Mucosa of stomach (tissue), 1 donor: ENCODE measurements at regions not wholly inside any gene's neighbourhood (a gene's known extent, or its start where the extent isn't known, plus 50 kb on each side); places are given as distances from the start of the nearest gene placed in this dataset.

Experiments used
- H3K27me3 ChIP-seq: one replicate; pipeline ENCODE4 v1.7.0; 2013; ENCODE audit warnings: mild to moderate bottlenecking, low read length; ENCODE audit not compliant: control insufficient read depth, insufficient read depth
- H3K36me3 ChIP-seq: one replicate; pipeline ENCODE4 v1.7.0; 2013; ENCODE audit warnings: low read length; ENCODE audit not compliant: control insufficient read depth, insufficient read depth
- H3K4me1 ChIP-seq: one replicate; pipeline ENCODE4 v1.7.0; 2013; ENCODE audit warnings: mild to moderate bottlenecking, low read length; ENCODE audit not compliant: control insufficient read depth, insufficient read depth
- H3K4me3 ChIP-seq: one replicate; pipeline ENCODE4 v1.7.0; 2013; ENCODE audit warnings: low read length
- H3K9ac ChIP-seq: one replicate; pipeline ENCODE4 v1.7.0; 2013; ENCODE audit warnings: mild to moderate bottlenecking, low read length, moderate library complexity
- H3K9me3 ChIP-seq: one replicate; pipeline ENCODE4 v1.7.0; 2013; ENCODE audit warnings: mild to moderate bottlenecking, low read length, moderate library complexity; ENCODE audit not compliant: control insufficient read depth
- donor health status: Pancreatic carcinoma.

GRCh38 chr15:47565949-47566348 lies 151.4 kb upstream of the SEMA6D start:
- no peak overlapping the region for H3K4me3 ChIP-seq
- H3K27me3 ChIP-seq, result no peaks in the 10 kb centered on the region
- no peaks in the 10 kb centered on the region for H3K36me3 ChIP-seq
- H3K9me3 ChIP-seq, result no peaks in the 10 kb centered on the region
- H3K9ac ChIP-seq, result no peak overlapping the region
- no peaks in the 10 kb centered on the region for H3K4me1 ChIP-seq

- H3K4me3 ChIP-seq, result no peak overlapping the region
- no peaks in the 10 kb centered on the region for H3K27me3 ChIP-seq
- H3K4me1 ChIP-seq, result no peaks in the 10 kb centered on the region
- no peak overlapping the region for H3K9ac ChIP-seq
- no peaks in the 10 kb centered on the region for H3K9me3 ChIP-seq
- no peaks in the 10 kb centered on the region for H3K36me3 ChIP-seq
Observed at GRCh38 chr15:47566610-47567009, 150.7 kb upstream of the SEMA6D start.

- H3K36me3 ChIP-seq, result no peaks in the 10 kb centered on the region
- H3K4me1 ChIP-seq, result no peaks in the 10 kb centered on the region
- no peak overlapping the region for H3K9ac ChIP-seq
- H3K27me3 ChIP-seq, result no peaks in the 10 kb centered on the region
- no peaks in the 10 kb centered on the region for H3K9me3 ChIP-seq
- H3K4me3 ChIP-seq, result no peak overlapping the region
Observed at GRCh38 chr15:47568030-47568429, 149.3 kb upstream of the SEMA6D start.

GRCh38 chr15:47570044-47570443 lies 147.3 kb upstream of the SEMA6D start:
- Histone ChIP-seq H3K9ac (no peak overlapping the region), H3K9me3 (no peaks in the 10 kb centered on the region), H3K36me3 (no peaks in the 10 kb centered on the region), H3K4me3 (no peak overlapping the region), H3K4me1 (no peaks in the 10 kb centered on the region), H3K27me3 (no peaks in the 10 kb centered on the region)

- Histone ChIP-seq H3K4me3 (no peak overlapping the region), H3K27me3 (no peaks in the 10 kb centered on the region), H3K4me1 (no peaks in the 10 kb centered on the region), H3K36me3 (no peaks in the 10 kb centered on the region), H3K9ac (no peak overlapping the region), H3K9me3 (no peaks in the 10 kb centered on the region)
Observed at GRCh38 chr15:47570451-47570850, 146.9 kb upstream of the SEMA6D start.

GRCh38 chr15:47570881-47571640 lies 146.2 kb upstream of the SEMA6D start:
- Histone ChIP-seq H3K9me3 (no peaks in the 10 kb centered on the region), H3K36me3 (no peaks in the 10 kb centered on the region), H3K4me1 (no peaks in the 10 kb centered on the region), H3K9ac (no peak overlapping the region), H3K27me3 (no peaks in the 10 kb centered on the region), H3K4me3 (no peak overlapping the region)

GRCh38 chr15:47573673-47574072 lies 143.6 kb upstream of the SEMA6D start:
- H3K36me3 ChIP-seq, result no peaks in the 10 kb centered on the region
- no peaks in the 10 kb centered on the region for H3K27me3 ChIP-seq
- no peak overlapping the region for H3K4me3 ChIP-seq
- no peak overlapping the region for H3K9ac ChIP-seq
- no peaks in the 10 kb centered on the region for H3K4me1 ChIP-seq
- no peaks in the 10 kb centered on the region for H3K9me3 ChIP-seq

- Histone ChIP-seq H3K4me1 (no peaks in the 10 kb centered on the region), H3K27me3 (no peaks in the 10 kb centered on the region), H3K4me3 (no peak overlapping the region), H3K9ac (no peak overlapping the region), H3K36me3 (no peaks in the 10 kb centered on the region), H3K9me3 (no peaks in the 10 kb centered on the region)
Observed at GRCh38 chr15:47577000-47577399, 140.3 kb upstream of the SEMA6D start.

- no peak overlapping the region for H3K9ac ChIP-seq
- H3K4me3 ChIP-seq, result no peak overlapping the region
- H3K36me3 ChIP-seq, result no peaks in the 10 kb centered on the region
- no peaks in the 10 kb centered on the region for H3K27me3 ChIP-seq
- H3K9me3 ChIP-seq, result no peaks in the 10 kb centered on the region
- H3K4me1 ChIP-seq, result no peaks in the 10 kb centered on the region
Observed at GRCh38 chr15:47577461-47577860, 139.8 kb upstream of the SEMA6D start.

GRCh38 chr15:47582233-47582632 lies 135.1 kb upstream of the SEMA6D start:
- no peaks in the 10 kb centered on the region for H3K36me3 ChIP-seq
- H3K9me3 ChIP-seq, result no peaks in the 10 kb centered on the region
- H3K9ac ChIP-seq, result no peak overlapping the region
- H3K27me3 ChIP-seq, result no peaks in the 10 kb centered on the region
- no peaks in the 10 kb centered on the region for H3K4me1 ChIP-seq
- no peak overlapping the region for H3K4me3 ChIP-seq

GRCh38 chr15:47584316-47584715 lies 133.0 kb upstream of the SEMA6D start:
- H3K4me1 ChIP-seq, result no peaks in the 10 kb centered on the region
- H3K36me3 ChIP-seq, result no peaks in the 10 kb centered on the region
- H3K4me3 ChIP-seq, result no peak overlapping the region
- no peaks in the 10 kb centered on the region for H3K27me3 ChIP-seq
- no peaks in the 10 kb centered on the region for H3K9me3 ChIP-seq
- no peak overlapping the region for H3K9ac ChIP-seq

GRCh38 chr15:47586653-47587224 lies 130.6 kb upstream of the SEMA6D start:
- no peaks in the 10 kb centered on the region for H3K27me3 ChIP-seq
- H3K9me3 ChIP-seq, result no peaks in the 10 kb centered on the region
- no peak overlapping the region for H3K4me3 ChIP-seq
- no peak overlapping the region for H3K9ac ChIP-seq
- no peaks in the 10 kb centered on the region for H3K4me1 ChIP-seq
- H3K36me3 ChIP-seq, result no peaks in the 10 kb centered on the region
